Left ventricle myocardium inferior (tissue), 1 donor: ENCODE measurements at regions not wholly inside any gene's neighbourhood (a gene's known extent, or its start where the extent isn't known, plus 50 kb on each side); places are given as distances from the start of the nearest gene placed in this dataset.

ENCODE experiments used
- DNase-seq: peaks from one replicate; pipeline ENCODE4 v3.0.0-alpha.2; 2020
- H3K27ac ChIP-seq: fragments of 200-600 bp; replicated peaks from 2 replicates; pipeline ENCODE4 v1.8.0; 2021
- H3K27me3 ChIP-seq: fragments of 200-600 bp; 2 replicates; pipeline ENCODE4 v1.8.0; 2021; ENCODE audit warnings: low read depth
- H3K36me3 ChIP-seq: fragments of 200-600 bp; 2 replicates; pipeline ENCODE4 v1.8.0; 2021
- H3K4me1 ChIP-seq: fragments of 200-600 bp; 2 replicates; pipeline ENCODE4 v1.8.0; 2021
- H3K4me3 ChIP-seq: fragments of 200-600 bp; 2 replicates; pipeline ENCODE4 v1.8.0; 2021; ENCODE audit warnings: mild to moderate bottlenecking, moderate library complexity
- H3K9me3 ChIP-seq: fragments of 200-600 bp; replicated peaks from 2 replicates; pipeline ENCODE4 v1.8.0; 2021
- CTCF ChIP-seq: fragments of 200-600 bp; IDR thresholded peaks from 2 replicates; pipeline ENCODE4 v1.8.0; 2021; ENCODE audit warnings: antibody characterized with exemption, mild to moderate bottlenecking, borderline replicate concordance
- intact Hi-C: fragments of 100-400 bp; cut with micrococcal nuclease; formaldehyde crosslinking; loops from one replicate; pipeline ENCODE4 v1.11.0; 2022
- donor health status: DM: no; HTN: yes; CAD: no; lungs with severe emphysema.

GRCh38 chr1:217364220-217364619 lies 266.7 kb downstream of the GPATCH2 start:
- Histone ChIP-seq H3K4me3 (no peak overlapping the region), H3K36me3 (no peaks in the 10 kb centered on the region), H3K27me3 (no peaks in the 10 kb centered on the region), H3K9me3 (no peaks in the 10 kb centered on the region), H3K27ac (no peak overlapping the region), H3K4me1 (no peaks in the 10 kb centered on the region)
- intact Hi-C loops, result no loop called here
- no peak for TF ChIP-seq CTCF
- DNase-seq, result no peak

- Histone ChIP-seq H3K4me1 (no peaks in the 10 kb centered on the region), H3K27me3 (no peaks in the 10 kb centered on the region), H3K27ac (no peak overlapping the region), H3K36me3 (no peaks in the 10 kb centered on the region), H3K9me3 (no peaks in the 10 kb centered on the region), H3K4me3 (no peak overlapping the region)
- no peak for DNase-seq
- TF ChIP-seq CTCF, result no peak
- intact Hi-C loops, result no loop called here
Measured at GRCh38 chr1:217363319-217363718, 267.6 kb downstream of the GPATCH2 start.

- intact Hi-C loops, result no loop called here
- H3K4me3 ChIP-seq, result no peak overlapping the region
- H3K27me3 ChIP-seq, result no peaks in the 10 kb centered on the region
- TF ChIP-seq CTCF, result no peak
- H3K4me1 ChIP-seq, result no peaks in the 10 kb centered on the region
- no peak for DNase-seq
- H3K27ac ChIP-seq, result no peak overlapping the region
- H3K9me3 ChIP-seq, result no peaks in the 10 kb centered on the region
- no peaks in the 10 kb centered on the region for H3K36me3 ChIP-seq
Measured at GRCh38 chr1:217360510-217360909, 270.4 kb downstream of the GPATCH2 start.

- no peaks in the 10 kb centered on the region for H3K4me1 ChIP-seq
- H3K27ac ChIP-seq, result no peak overlapping the region
- no peak for TF ChIP-seq CTCF
- H3K36me3 ChIP-seq, result no peaks in the 10 kb centered on the region
- no peak overlapping the region for H3K4me3 ChIP-seq
- no peaks in the 10 kb centered on the region for H3K9me3 ChIP-seq
- intact Hi-C loops, result no loop called here
- peaks cover 7% of the 10 kb centered on the region for H3K27me3 ChIP-seq
- DNase-seq, result no peak
Measured at GRCh38 chr1:217354895-217355294, 276.0 kb downstream of the GPATCH2 start.

- intact Hi-C loops, result no loop called here
- H3K9me3 ChIP-seq, result no peaks in the 10 kb centered on the region
- H3K27ac ChIP-seq, result no peak overlapping the region
- no peak for DNase-seq
- H3K27me3 ChIP-seq, result peaks cover 7% of the 10 kb centered on the region
- H3K4me3 ChIP-seq, result no peak overlapping the region
- no peaks in the 10 kb centered on the region for H3K4me1 ChIP-seq
- TF ChIP-seq CTCF, result no peak
- no peaks in the 10 kb centered on the region for H3K36me3 ChIP-seq
Measured at GRCh38 chr1:217348960-217349664, 281.8 kb downstream of the GPATCH2 start.
